Caco-2 (cell line): ENCODE measurements at regions not wholly inside any gene's neighbourhood (a gene's known extent, or its start where the extent isn't known, plus 50 kb on each side); places are given as distances from the start of the nearest gene placed in this dataset.

Experiments
- BruUV-seq: library from RNA; stranded (reverse); fragments of 400-500 nt; replicated peaks from 2 replicates; lab custom pipeline; 2021; lab: Mats Ljungman, UMichigan
- CTCF ChIA-PET: fragments of 300-600 bp; sonication (Branson Sonifier 250); formaldehyde crosslinking; loops from one replicate; lab custom pipeline; 2022; ENCODE audit warnings: antibody characterized with exemption; lab: Charles Lee
- POLR2A ChIA-PET: fragments of 300-600 bp; sonication (Branson Sonifier 250); formaldehyde crosslinking; loops from one replicate; lab custom pipeline; 2022; ENCODE audit warnings: antibody characterized with exemption; lab: Charles Lee
- DNase-seq, 2 experiments: peaks; one replicate each; pipeline versions ENCODE4 v3.0.0 to v3.0.0-alpha.2; 2020 to 2022
- H3K27me3 ChIP-seq: replicated peaks from 2 replicates; pipeline ENCODE4 v1.6.0; 2011; ENCODE audit warnings: low read length; ENCODE audit not compliant: control insufficient read depth, insufficient read depth
- H3K36me3 ChIP-seq: 2 replicates; pipeline ENCODE4 v1.5.1; 2011; ENCODE audit warnings: low read length; ENCODE audit not compliant: control insufficient read depth, insufficient read depth
- H3K4me1 ChIP-seq: fragments of 250-450 bp; sonication (Bioruptor Pico); 2 replicates; pipeline ENCODE4 v1.5.1; 2020; ENCODE audit warnings: mild to moderate bottlenecking
- H3K4me3 ChIP-seq: 2 replicates; pipeline ENCODE4 v1.5.1; 2011; ENCODE audit warnings: low read depth, mild to moderate bottlenecking, control low read depth, low read length
- H3K9me3 ChIP-seq: fragments of 250-450 bp; sonication (Bioruptor Pico); 2 replicates; pipeline ENCODE4 v1.5.1; 2020; ENCODE audit warnings: mild to moderate bottlenecking, moderate library complexity
- H3K27ac Mint-ChIP-seq: one replicate; pipeline ENCODE4 v1.8.0; 2022; ENCODE audit warnings: mixed read lengths; ENCODE audit not compliant: unreplicated experiment
- H3K27me3 Mint-ChIP-seq: one replicate; pipeline ENCODE4 v1.8.0; 2022; ENCODE audit warnings: mixed read lengths; ENCODE audit not compliant: insufficient read depth, unreplicated experiment
- H3K36me3 Mint-ChIP-seq: one replicate; pipeline ENCODE4 v1.8.0; 2022; ENCODE audit warnings: mild to moderate bottlenecking, mixed read lengths; ENCODE audit not compliant: insufficient read depth, unreplicated experiment
- H3K4me1 Mint-ChIP-seq: one replicate; pipeline ENCODE4 v1.8.0; 2022; ENCODE audit warnings: low read depth, mixed read lengths; ENCODE audit not compliant: unreplicated experiment
- H3K4me3 Mint-ChIP-seq: one replicate; pipeline ENCODE4 v1.8.0; 2022; ENCODE audit warnings: mild to moderate bottlenecking, moderate library complexity, mixed read lengths; ENCODE audit not compliant: unreplicated experiment
- H3K9me3 Mint-ChIP-seq: one replicate; pipeline ENCODE4 v1.8.0; 2022; ENCODE audit warnings: mixed read lengths; ENCODE audit not compliant: unreplicated experiment
- intact Hi-C: fragments of 100-400 bp; cut with micrococcal nuclease; formaldehyde crosslinking; loops from one replicate; pipeline ENCODE4 v1.10.0; 2022; ENCODE audit not compliant: unreplicated experiment
- TF ChIP-seq, protein P1 (sequence below), 2 experiments: fragments of 200-600 bp in 1 of 2; IDR thresholded peaks; 1 replicate in 1 of 2; 2 replicates in 1 of 2; pipeline versions ENCODE4 v1.5.1 to v1.8.0; 2011 to 2022; ENCODE audit warnings: antibody characterized with exemption in 1 of 2, control low read depth in 1 of 2, inconsistent platforms in 1 of 2, low read depth in 1 of 2, low read length in 1 of 2, mild to moderate bottlenecking in 1 of 2, moderate library complexity in 1 of 2; ENCODE audit not compliant: insufficient read depth in 1 of 2, severe bottlenecking in 1 of 2, unreplicated experiment in 1 of 2

- POLR2A ChIA-PET: no interaction called here
- H3K4me1 Mint-ChIP-seq: no peaks in the 10 kb centered on the region
- Histone ChIP-seq H3K27me3 (no peaks in the 10 kb centered on the region), H3K4me1 (no peaks in the 10 kb centered on the region), H3K36me3 (no peaks in the 10 kb centered on the region), H3K4me3 (no peak overlapping the region), H3K9me3 (no peaks in the 10 kb centered on the region)
- TF ChIP-seq, protein P1, sequence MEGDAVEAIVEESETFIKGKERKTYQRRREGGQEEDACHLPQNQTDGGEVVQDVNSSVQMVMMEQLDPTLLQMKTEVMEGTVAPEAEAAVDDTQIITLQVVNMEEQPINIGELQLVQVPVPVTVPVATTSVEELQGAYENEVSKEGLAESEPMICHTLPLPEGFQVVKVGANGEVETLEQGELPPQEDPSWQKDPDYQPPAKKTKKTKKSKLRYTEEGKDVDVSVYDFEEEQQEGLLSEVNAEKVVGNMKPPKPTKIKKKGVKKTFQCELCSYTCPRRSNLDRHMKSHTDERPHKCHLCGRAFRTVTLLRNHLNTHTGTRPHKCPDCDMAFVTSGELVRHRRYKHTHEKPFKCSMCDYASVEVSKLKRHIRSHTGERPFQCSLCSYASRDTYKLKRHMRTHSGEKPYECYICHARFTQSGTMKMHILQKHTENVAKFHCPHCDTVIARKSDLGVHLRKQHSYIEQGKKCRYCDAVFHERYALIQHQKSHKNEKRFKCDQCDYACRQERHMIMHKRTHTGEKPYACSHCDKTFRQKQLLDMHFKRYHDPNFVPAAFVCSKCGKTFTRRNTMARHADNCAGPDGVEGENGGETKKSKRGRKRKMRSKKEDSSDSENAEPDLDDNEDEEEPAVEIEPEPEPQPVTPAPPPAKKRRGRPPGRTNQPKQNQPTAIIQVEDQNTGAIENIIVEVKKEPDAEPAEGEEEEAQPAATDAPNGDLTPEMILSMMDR (IDR thresholded peaks at IDR 0.05; ENCODE audit: insufficient read depth in 1 of 2, low read depth in 1 of 2, low read length in 1 of 2, severe bottlenecking in 1 of 2, unreplicated experiment in 1 of 2): no peak
- CTCF ChIA-PET: no interaction called here
- intact Hi-C loops: no loop called here
- H3K9me3 Mint-ChIP-seq: no peaks in the 10 kb centered on the region
- no TSS peak for BruUV-seq
- no peak overlapping the region for H3K4me3 Mint-ChIP-seq
- DNase-seq: no peak
- no peaks in the 10 kb centered on the region for H3K27me3 Mint-ChIP-seq
- no peak overlapping the region for H3K27ac Mint-ChIP-seq
- H3K36me3 Mint-ChIP-seq: no peaks in the 10 kb centered on the region
These were observed 236.6 kb upstream of the FBXL7 start for GRCh38 chr5:15263406-15263805.

GRCh38 chr5:15261269-15261995 lies 238.5 kb upstream of the FBXL7 start:
- CTCF ChIA-PET: no interaction called here
- no peak overlapping the region for H3K4me3 ChIP-seq
- H3K27me3 Mint-ChIP-seq: no peaks in the 10 kb centered on the region

GRCh38 chr5:15260356-15261268 lies 239.4 kb upstream of the FBXL7 start:
- H3K27ac Mint-ChIP-seq: no peak overlapping the region
- Histone ChIP-seq H3K4me1 (no peaks in the 10 kb centered on the region), H3K27me3 (no peaks in the 10 kb centered on the region), H3K9me3 (no peaks in the 10 kb centered on the region), H3K4me3 (no peak overlapping the region), H3K36me3 (no peaks in the 10 kb centered on the region)
- no peaks in the 10 kb centered on the region for H3K36me3 Mint-ChIP-seq
- no peak overlapping the region for H3K4me3 Mint-ChIP-seq
- H3K27me3 Mint-ChIP-seq: no peaks in the 10 kb centered on the region
- ChIA-PET CTCF (no interaction called here), POLR2A (no interaction called here)
- DNase-seq: no peak
- no peaks in the 10 kb centered on the region for H3K9me3 Mint-ChIP-seq
- intact Hi-C loops: no loop called here
- H3K4me1 Mint-ChIP-seq: no peaks in the 10 kb centered on the region
- BruUV-seq: no TSS peak
- TF ChIP-seq, protein P1 (IDR thresholded peaks at IDR 0.05; ENCODE audit: insufficient read depth in 1 of 2, low read depth in 1 of 2, low read length in 1 of 2, severe bottlenecking in 1 of 2, unreplicated experiment in 1 of 2): no peak

More at GRCh38 chr5:15261269-15261995, 238.5 kb upstream of the FBXL7 start:
- no peaks in the 10 kb centered on the region for H3K9me3 ChIP-seq
- H3K36me3 ChIP-seq: no peaks in the 10 kb centered on the region
- no peaks in the 10 kb centered on the region for H3K27me3 ChIP-seq
- POLR2A ChIA-PET: no interaction called here
- no peak overlapping the region for H3K27ac Mint-ChIP-seq
- no peaks in the 10 kb centered on the region for H3K36me3 Mint-ChIP-seq
- no peaks in the 10 kb centered on the region for H3K4me1 Mint-ChIP-seq
- H3K4me1 ChIP-seq: no peaks in the 10 kb centered on the region
- BruUV-seq: no TSS peak
- intact Hi-C loops: no loop called here
- H3K9me3 Mint-ChIP-seq: no peaks in the 10 kb centered on the region
- H3K4me3 Mint-ChIP-seq: no peak overlapping the region
- TF ChIP-seq, protein P1 (IDR thresholded peaks at IDR 0.05; ENCODE audit: insufficient read depth in 1 of 2, low read depth in 1 of 2, low read length in 1 of 2, severe bottlenecking in 1 of 2, unreplicated experiment in 1 of 2): no peak
- no peak for DNase-seq
